ENCODE measurements at regions not wholly inside any gene's neighbourhood (a gene's known extent, or its start where the extent isn't known, plus 50 kb on each side); places are given as distances from the start of the nearest gene placed in this dataset.

GRCh38 chr10:108378779-108379178, 1214.3 kb upstream of the SORCS1 start:
- Histone ChIP-seq H3K36me3 (no peaks in the 10 kb centered on the region), H3K4me3 (no peak overlapping the region), H3K9me3 (no peaks in the 10 kb centered on the region), H3K4me1 (no peaks in the 10 kb centered on the region), H3K27ac (no peak overlapping the region), H3K27me3 (no peaks in the 10 kb centered on the region)
- DNase-seq = no peak
- TF ChIP-seq CTCF (IDR thresholded peaks at IDR 0.05) (no peak), POLR2A (IDR thresholded peaks at IDR 0.05) (no peak)
- intact Hi-C loops (cut with DNase I; ENCODE audit: low total_unique reads) = no loop called here

GRCh38 chr10:108375691-108376090, 1211.2 kb upstream of the SORCS1 start:
- H3K4me3 ChIP-seq = no peak overlapping the region
- no peaks in the 10 kb centered on the region for H3K27me3 ChIP-seq
- intact Hi-C loops (cut with DNase I; ENCODE audit: low total_unique reads) = no loop called here
- H3K9me3 ChIP-seq = no peaks in the 10 kb centered on the region
- no peaks in the 10 kb centered on the region for H3K4me1 ChIP-seq
- DNase-seq = no peak
- H3K27ac ChIP-seq = no peak overlapping the region
- no peaks in the 10 kb centered on the region for H3K36me3 ChIP-seq
- TF ChIP-seq CTCF (IDR thresholded peaks at IDR 0.05) = no peak
- no peak for TF ChIP-seq POLR2A (IDR thresholded peaks at IDR 0.05)

GRCh38 chr10:108374991-108375390, 1210.5 kb upstream of the SORCS1 start:
- Histone ChIP-seq H3K36me3 (no peaks in the 10 kb centered on the region), H3K4me1 (no peaks in the 10 kb centered on the region), H3K27me3 (no peaks in the 10 kb centered on the region), H3K27ac (no peak overlapping the region), H3K4me3 (no peak overlapping the region), H3K9me3 (no peaks in the 10 kb centered on the region)
- intact Hi-C loops (cut with DNase I; ENCODE audit: low total_unique reads) = no loop called here
- TF ChIP-seq POLR2A (IDR thresholded peaks at IDR 0.05) (no peak), CTCF (IDR thresholded peaks at IDR 0.05) (no peak)
- no peak for DNase-seq

DNA sequence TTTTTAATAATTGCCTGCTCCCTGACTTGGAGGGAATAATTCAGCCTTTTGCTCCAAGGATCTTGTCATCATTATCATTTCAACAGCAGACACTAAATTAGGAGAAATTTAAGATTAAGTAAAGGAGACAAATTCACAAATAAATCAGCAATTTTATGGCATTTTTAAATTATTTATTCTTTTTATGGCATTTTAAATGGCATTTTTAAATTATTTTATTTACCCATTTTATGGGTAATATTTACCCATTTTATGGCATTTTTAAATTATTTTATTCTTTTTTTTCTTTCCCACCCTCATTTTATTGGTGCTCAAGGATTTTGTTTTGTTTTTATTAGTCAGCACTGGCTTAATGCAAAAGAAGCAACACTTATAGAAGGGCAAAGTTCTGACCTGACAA, 1201.0 kb upstream of the SORCS1 start:
- Histone ChIP-seq H3K27me3 (no peaks in the 10 kb centered on the region), H3K27ac (no peak overlapping the region), H3K4me1 (no peaks in the 10 kb centered on the region), H3K36me3 (no peaks in the 10 kb centered on the region), H3K9me3 (no peaks in the 10 kb centered on the region), H3K4me3 (no peak overlapping the region)
- TF ChIP-seq POLR2A (IDR thresholded peaks at IDR 0.05) (no peak), CTCF (IDR thresholded peaks at IDR 0.05) (no peak)
- DNase-seq = no peak
- intact Hi-C loops (cut with DNase I; ENCODE audit: low total_unique reads) = no loop called here

DNA sequence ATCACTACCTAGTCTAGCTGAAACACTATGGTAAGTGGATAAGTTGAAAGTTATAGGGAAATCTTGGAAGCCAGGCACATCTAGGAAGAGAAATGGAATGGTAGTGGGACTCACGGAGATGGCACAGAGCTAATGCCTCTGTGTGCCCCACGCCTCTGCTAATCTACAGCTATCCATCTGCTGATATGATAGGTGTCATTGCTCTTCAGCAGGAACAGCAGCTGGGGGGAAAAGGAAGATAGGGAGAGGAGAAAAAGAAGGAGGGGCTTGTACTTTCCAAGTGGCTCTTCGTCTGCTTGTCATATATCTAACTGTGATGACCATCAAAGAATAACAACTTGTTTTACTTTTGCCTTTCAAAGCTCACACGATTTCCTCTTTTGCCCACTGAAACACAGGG, 1199.1 kb upstream of the SORCS1 start:
- TF ChIP-seq POLR2A (IDR thresholded peaks at IDR 0.05) = no peak
- TF ChIP-seq CTCF (IDR thresholded peaks at IDR 0.05) = no peak
- H3K27me3 ChIP-seq = no peaks in the 10 kb centered on the region
- H3K36me3 ChIP-seq = no peaks in the 10 kb centered on the region
- intact Hi-C loops (cut with DNase I; ENCODE audit: low total_unique reads) = no loop called here
- no peak overlapping the region for H3K27ac ChIP-seq
- H3K4me1 ChIP-seq = no peaks in the 10 kb centered on the region
- H3K9me3 ChIP-seq = no peaks in the 10 kb centered on the region
- DNase-seq = no peak
- H3K4me3 ChIP-seq = no peak overlapping the region

All from uterus (tissue), 3 donors.